OCI-LY1 (cell line): ENCODE measurements at regions not wholly inside any gene's neighbourhood (a gene's known extent, or its start where the extent isn't known, plus 50 kb on each side); places are given as distances from the start of the nearest gene placed in this dataset.
A peak's percentile ranks its signal among the peaks of the same experiment; 100 is the strongest.

Experiments
- H2AFZ ChIP-seq: fragments of 200-600 bp; sonication (generic), shearing (Covaris generic); 2 replicates; pipeline ENCODE4 v1.6.0; 2014; ENCODE audit warnings: antibody characterized with exemption, mild to moderate bottlenecking, low read length
- H3F3A ChIP-seq: fragments of 200-600 bp; sonication (generic), shearing (Covaris generic); 2 replicates; pipeline ENCODE4 v1.6.0; 2014; ENCODE audit warnings: mild to moderate bottlenecking, antibody characterized with exemption, low read length, moderate library complexity; ENCODE audit not compliant: insufficient read depth
- H3K27ac ChIP-seq: fragments of 200-600 bp; sonication (generic); 2 replicates; pipeline ENCODE4 v1.5.1; 2014; ENCODE audit warnings: low read length, mixed run types, mild to moderate bottlenecking, low read depth; ENCODE audit not compliant: poor library complexity, severe bottlenecking
- H3K27me3 ChIP-seq: fragments of 200-600 bp; sonication (generic); 2 replicates; pipeline ENCODE4 v1.6.0; 2014; ENCODE audit warnings: antibody characterized with exemption, mild to moderate bottlenecking, low read length, moderate library complexity; ENCODE audit not compliant: insufficient read depth
- H3K36me3 ChIP-seq: fragments of 200-600 bp; sonication (generic); 2 replicates; pipeline ENCODE4 v1.6.1; 2014; ENCODE audit warnings: mild to moderate bottlenecking, antibody characterized with exemption, low read length, moderate library complexity, mixed read lengths; ENCODE audit not compliant: insufficient read depth
- H3K4me1 ChIP-seq: fragments of 200-600 bp; sonication (generic); 2 replicates; pipeline ENCODE4 v1.5.1; 2014; ENCODE audit warnings: mild to moderate bottlenecking, low read length, moderate library complexity; ENCODE audit not compliant: insufficient read depth, severe bottlenecking
- H3K4me2 ChIP-seq: fragments of 200-600 bp; sonication (generic), shearing (Covaris generic); 2 replicates; pipeline ENCODE4 v1.6.1; 2014; ENCODE audit warnings: low read length
- H3K4me3 ChIP-seq: fragments of 200-600 bp; sonication (generic); 2 replicates; pipeline ENCODE4 v1.5.1; 2014; ENCODE audit warnings: low read length, low read depth, mild to moderate bottlenecking, mixed read lengths; ENCODE audit not compliant: poor library complexity, severe bottlenecking
- H3K79me2 ChIP-seq: fragments of 200-600 bp; shearing (Covaris generic); 2 replicates; pipeline ENCODE4 v1.6.1; 2016; ENCODE audit warnings: mixed run types, low read length, mixed read lengths; ENCODE audit not compliant: insufficient read depth
- H3K9ac ChIP-seq: fragments of 200-600 bp; sonication (generic), shearing (Covaris generic); 2 replicates; pipeline ENCODE4 v1.6.1; 2014; ENCODE audit warnings: mild to moderate bottlenecking, low read length, mixed read lengths
- H3K9me2 ChIP-seq: fragments of 200-600 bp; sonication (generic), shearing (Covaris generic); 2 replicates; pipeline ENCODE4 v1.6.1; 2014; ENCODE audit warnings: low read depth, mild to moderate bottlenecking, low read length, mixed read lengths
- H3K9me3 ChIP-seq: fragments of 200-600 bp; shearing (Covaris generic); 2 replicates; pipeline ENCODE4 v1.6.1; 2014; ENCODE audit warnings: low read length, mixed read lengths
- H4K20me1 ChIP-seq: fragments of 200-600 bp; sonication (generic), shearing (Covaris generic); 2 replicates; pipeline ENCODE4 v1.6.0; 2016; ENCODE audit warnings: mild to moderate bottlenecking, low read length; ENCODE audit not compliant: insufficient read depth
- EZH2 ChIP-seq: fragments of 200-600 bp; sonication (generic), shearing (Covaris generic); IDR thresholded peaks from 2 replicates; pipeline ENCODE4 v1.8.0; 2017; ENCODE audit warnings: borderline replicate concordance, mixed run types, mild to moderate bottlenecking, antibody characterized with exemption, low read length, moderate library complexity, mixed read lengths
- TF ChIP-seq, protein P1 (sequence below): fragments of 200-600 bp; sonication (generic), shearing (Covaris generic); IDR thresholded peaks from 2 replicates; pipeline ENCODE4 v1.5.1; 2017; ENCODE audit warnings: mild to moderate bottlenecking, antibody characterized with exemption, low read length, moderate library complexity, mixed read lengths

- Histone ChIP-seq H3K9me2 (no peaks in the 10 kb centered on the region), H4K20me1 (no peaks in the 10 kb centered on the region), H2AFZ (no peak overlapping the region), H3K27me3 (no peaks in the 10 kb centered on the region), H3F3A (no peaks in the 10 kb centered on the region), H3K4me3 (no peak overlapping the region), H3K9me3 (no peaks in the 10 kb centered on the region), H3K36me3 (no peaks in the 10 kb centered on the region), H3K27ac (no peak overlapping the region), H3K4me1 (no peaks in the 10 kb centered on the region), H3K9ac (no peak overlapping the region), H3K4me2 (no peak overlapping the region), H3K79me2 (no peaks in the 10 kb centered on the region)
- TF ChIP-seq, protein P1, sequence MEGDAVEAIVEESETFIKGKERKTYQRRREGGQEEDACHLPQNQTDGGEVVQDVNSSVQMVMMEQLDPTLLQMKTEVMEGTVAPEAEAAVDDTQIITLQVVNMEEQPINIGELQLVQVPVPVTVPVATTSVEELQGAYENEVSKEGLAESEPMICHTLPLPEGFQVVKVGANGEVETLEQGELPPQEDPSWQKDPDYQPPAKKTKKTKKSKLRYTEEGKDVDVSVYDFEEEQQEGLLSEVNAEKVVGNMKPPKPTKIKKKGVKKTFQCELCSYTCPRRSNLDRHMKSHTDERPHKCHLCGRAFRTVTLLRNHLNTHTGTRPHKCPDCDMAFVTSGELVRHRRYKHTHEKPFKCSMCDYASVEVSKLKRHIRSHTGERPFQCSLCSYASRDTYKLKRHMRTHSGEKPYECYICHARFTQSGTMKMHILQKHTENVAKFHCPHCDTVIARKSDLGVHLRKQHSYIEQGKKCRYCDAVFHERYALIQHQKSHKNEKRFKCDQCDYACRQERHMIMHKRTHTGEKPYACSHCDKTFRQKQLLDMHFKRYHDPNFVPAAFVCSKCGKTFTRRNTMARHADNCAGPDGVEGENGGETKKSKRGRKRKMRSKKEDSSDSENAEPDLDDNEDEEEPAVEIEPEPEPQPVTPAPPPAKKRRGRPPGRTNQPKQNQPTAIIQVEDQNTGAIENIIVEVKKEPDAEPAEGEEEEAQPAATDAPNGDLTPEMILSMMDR = peak; percentile 53; the same call in 1 of the 2 replicates
- no peak for TF ChIP-seq EZH2
Observed at GRCh38 chr9:10855847-10856246, 243.0 kb upstream of the PTPRD start.

DNA sequence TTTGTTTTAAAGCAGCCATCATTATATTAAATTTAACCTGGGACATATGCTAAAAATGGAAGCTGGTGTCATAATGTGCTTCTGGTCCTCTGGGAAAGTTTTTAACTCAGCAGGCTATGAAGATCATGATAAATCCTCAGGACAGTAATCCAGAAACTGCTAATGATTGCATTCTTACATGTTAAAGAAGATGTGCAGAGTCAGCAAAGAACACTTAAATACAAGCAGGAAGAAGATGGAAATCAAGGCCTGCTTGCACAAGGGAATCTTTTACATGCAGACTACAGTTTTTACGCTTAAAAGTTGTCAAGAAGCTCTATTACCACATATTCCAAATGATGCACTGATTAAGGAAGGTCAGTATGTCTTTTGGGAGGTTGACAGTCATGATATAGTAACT lies 246.0 kb upstream of the PTPRD start:
- Histone ChIP-seq H3K4me3 (no peak overlapping the region), H3K9ac (no peak overlapping the region), H3F3A (no peaks in the 10 kb centered on the region), H3K4me2 (no peak overlapping the region), H2AFZ (no peak overlapping the region), H3K79me2 (no peaks in the 10 kb centered on the region), H3K27me3 (no peaks in the 10 kb centered on the region), H3K36me3 (no peaks in the 10 kb centered on the region), H3K4me1 (no peaks in the 10 kb centered on the region), H4K20me1 (no peaks in the 10 kb centered on the region), H3K9me3 (no peaks in the 10 kb centered on the region), H3K27ac (no peak overlapping the region), H3K9me2 (no peaks in the 10 kb centered on the region)
- TF ChIP-seq EZH2 = no peak
- TF ChIP-seq, protein P1 = no peak

DNA sequence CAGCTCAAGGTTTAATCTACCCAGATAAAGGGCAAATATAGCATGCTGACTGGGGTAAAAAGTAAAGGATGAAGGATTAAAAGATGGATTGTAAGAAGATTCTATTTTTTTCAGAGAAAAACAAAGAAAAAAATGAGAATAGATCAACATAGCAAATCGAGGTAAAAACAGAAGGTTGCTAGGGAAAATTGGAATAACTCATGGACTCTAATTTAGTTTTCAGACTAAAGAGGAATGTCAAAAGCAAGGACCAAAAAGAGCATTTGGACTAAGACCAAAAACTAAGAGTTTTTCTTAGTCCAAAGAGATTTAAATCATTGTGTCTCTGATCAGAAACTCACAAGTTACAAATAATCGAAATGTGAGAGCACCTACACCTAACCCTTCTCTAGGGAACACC lies 250.7 kb upstream of the PTPRD start:
- Histone ChIP-seq H3K9me3 (no peaks in the 10 kb centered on the region), H3K9ac (no peak overlapping the region), H3K4me1 (no peaks in the 10 kb centered on the region), H4K20me1 (no peaks in the 10 kb centered on the region), H3K4me3 (no peak overlapping the region), H3K9me2 (no peaks in the 10 kb centered on the region), H3K36me3 (no peaks in the 10 kb centered on the region), H2AFZ (no peak overlapping the region), H3K27ac (no peak overlapping the region), H3K4me2 (no peak overlapping the region), H3K27me3 (no peaks in the 10 kb centered on the region), H3K79me2 (no peaks in the 10 kb centered on the region), H3F3A (no peaks in the 10 kb centered on the region)
- TF ChIP-seq, protein P1 = no peak
- no peak for TF ChIP-seq EZH2
